B cell (primary cell): ENCODE measurements at regions not wholly inside any gene's neighbourhood (a gene's known extent, or its start where the extent isn't known, plus 50 kb on each side); places are given as distances from the start of the nearest gene placed in this dataset.

Source experiments
- EZH2 ChIP-seq: IDR thresholded peaks from 2 replicates; pipeline ENCODE4 v1.6.1; 2012; ENCODE audit warnings: borderline replicate concordance, low read depth, mild to moderate bottlenecking, moderate library complexity, low read length; ENCODE audit not compliant: insufficient read depth, poor library complexity, severe bottlenecking
- TF ChIP-seq, protein P1 (sequence below): fragments of 200-600 bp; IDR thresholded peaks from one replicate; pipeline ENCODE4 v1.8.0; 2022; ENCODE audit warnings: antibody characterized with exemption, mild to moderate bottlenecking

DNA sequence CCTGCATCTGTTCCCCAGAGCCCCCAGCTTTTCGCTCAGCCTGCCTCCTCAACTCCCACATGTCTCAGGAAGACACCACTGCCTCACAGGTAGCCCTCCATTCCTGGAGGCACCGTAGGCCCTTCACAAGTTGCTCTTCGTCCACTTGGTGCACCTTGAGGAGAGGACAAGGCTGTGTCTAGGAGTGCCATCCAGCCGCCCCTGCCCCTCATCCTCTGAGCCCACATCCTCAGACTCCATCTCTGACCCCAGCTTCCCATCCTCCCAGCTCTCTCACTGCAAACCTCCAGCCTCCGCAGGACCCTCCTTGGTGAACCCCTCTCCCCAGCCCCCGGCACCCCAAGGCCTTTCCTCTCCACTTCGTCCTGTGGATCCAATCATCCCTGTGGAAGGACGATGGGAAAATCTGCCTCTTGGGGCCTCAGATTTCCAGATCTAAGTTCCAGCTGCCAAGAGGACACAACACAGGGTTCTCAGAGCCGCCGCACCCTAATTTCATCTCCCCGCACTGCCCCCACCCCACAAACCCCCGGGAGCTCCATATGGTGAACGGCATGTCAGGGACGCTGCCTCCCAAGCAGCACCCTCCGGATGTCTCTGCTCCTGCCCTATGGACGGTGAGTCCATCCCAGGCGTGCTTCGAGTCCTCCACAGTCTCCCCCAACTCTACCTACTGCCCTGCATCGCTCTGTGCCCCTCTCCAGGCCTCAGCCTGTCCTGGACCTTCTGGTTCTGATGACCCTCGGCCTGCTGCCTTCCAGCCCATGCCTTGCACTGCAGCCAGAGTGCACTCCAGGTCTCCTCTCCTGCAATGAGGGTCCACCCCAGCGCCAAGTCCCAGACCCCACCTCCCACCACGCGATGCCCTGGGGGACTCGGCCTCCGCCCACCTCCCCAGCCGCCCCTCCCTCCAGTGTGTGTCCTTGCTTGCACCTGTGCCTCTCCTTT is 314.1 kb upstream of the DIO3 start:
- TF ChIP-seq EZH2 = no peak
- TF ChIP-seq, protein P1, sequence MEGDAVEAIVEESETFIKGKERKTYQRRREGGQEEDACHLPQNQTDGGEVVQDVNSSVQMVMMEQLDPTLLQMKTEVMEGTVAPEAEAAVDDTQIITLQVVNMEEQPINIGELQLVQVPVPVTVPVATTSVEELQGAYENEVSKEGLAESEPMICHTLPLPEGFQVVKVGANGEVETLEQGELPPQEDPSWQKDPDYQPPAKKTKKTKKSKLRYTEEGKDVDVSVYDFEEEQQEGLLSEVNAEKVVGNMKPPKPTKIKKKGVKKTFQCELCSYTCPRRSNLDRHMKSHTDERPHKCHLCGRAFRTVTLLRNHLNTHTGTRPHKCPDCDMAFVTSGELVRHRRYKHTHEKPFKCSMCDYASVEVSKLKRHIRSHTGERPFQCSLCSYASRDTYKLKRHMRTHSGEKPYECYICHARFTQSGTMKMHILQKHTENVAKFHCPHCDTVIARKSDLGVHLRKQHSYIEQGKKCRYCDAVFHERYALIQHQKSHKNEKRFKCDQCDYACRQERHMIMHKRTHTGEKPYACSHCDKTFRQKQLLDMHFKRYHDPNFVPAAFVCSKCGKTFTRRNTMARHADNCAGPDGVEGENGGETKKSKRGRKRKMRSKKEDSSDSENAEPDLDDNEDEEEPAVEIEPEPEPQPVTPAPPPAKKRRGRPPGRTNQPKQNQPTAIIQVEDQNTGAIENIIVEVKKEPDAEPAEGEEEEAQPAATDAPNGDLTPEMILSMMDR = no peak
